Ramos (cell line): ENCODE measurements at regions not wholly inside any gene's neighbourhood (a gene's known extent, or its start where the extent isn't known, plus 50 kb on each side); places are given as distances from the start of the nearest gene placed in this dataset.

Source experiments
- in situ Hi-C: fragments of 300-500 bp; cut with MboI; formaldehyde crosslinking; loops from one replicate; pipeline ENCODE4 v1.14.3; 2022; ENCODE audit warnings: low sequenced_read_pairs; ENCODE audit not compliant: unreplicated experiment

DNA sequence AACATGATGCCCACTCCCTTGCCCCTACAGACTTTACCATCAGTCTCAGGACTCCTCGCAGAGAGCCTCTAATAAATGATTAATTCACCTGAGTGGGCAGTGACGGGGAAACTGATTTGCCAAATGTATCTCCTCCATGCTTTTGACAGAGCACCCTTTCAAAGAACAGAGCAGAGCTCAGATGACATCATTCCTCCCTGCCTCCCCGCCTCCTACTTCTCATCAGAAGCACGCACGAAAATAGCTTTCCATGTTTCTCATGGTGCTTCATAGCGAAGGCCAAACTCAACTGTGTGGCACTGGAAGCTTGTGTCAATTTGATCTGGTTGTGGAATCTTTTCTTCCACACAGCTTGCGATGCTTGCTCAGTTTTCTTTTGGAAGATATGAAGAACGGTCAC is 442.5 kb downstream of the RPS24 start:
- in situ Hi-C loops = no loop called here

DNA sequence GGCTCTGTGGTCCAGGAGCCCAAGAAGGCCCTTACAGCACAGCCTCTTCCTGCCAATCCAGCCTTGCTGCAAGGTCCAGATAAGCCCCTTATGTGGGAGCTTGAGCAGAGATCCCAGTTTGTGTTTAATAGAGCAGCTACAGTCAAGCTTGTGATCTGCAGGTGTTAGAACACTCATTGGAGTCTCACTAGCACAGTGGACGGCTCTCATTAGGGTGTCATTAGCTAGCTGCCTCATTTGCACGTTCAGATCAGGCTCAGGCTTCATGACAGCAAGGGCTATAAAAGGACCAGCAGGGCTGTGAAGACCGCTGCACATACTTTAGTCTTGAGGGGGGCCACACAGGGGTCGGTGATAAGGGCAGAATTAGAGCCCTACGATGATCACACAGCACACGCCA is 443.2 kb downstream of the RPS24 start:
- in situ Hi-C loops = no loop called here

DNA sequence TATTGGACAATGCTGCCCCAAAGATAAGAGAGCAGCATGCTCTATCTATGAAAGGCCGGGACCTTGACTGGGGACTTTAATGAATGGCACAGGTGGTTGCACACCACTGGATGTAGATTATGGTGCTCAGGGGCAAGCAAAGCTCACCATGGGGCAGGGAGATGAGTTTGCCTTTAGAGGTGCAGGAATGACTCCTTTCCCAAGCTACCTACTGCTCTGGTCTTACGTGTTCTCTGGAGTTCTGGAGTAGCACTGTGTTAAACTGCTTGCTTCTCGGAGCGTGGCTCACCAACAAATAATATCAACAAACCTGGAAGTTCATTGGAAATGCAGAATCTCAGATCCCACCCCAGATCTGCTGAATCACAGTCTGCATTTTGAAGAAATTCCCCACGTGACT is 445.3 kb downstream of the RPS24 start:
- in situ Hi-C loops = no loop called here

DNA sequence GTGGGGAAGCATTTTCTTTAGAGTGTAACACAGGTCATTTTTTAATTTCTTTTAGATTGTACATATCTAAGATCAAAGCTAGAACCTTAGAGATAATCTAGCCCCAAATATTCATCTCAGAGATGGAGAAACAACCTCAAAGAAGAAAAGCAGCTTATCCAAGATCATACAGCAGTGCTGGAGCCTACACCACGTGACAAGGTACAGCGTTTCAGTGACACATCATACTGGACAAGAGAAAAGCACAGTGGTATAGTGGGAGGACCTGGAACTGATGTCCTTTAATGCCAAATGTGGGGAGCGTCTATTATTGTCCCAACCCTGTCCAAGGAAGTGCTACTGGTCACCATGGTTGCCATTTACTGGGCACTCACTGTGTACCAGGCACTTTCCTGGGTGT is 445.8 kb downstream of the RPS24 start:
- in situ Hi-C loops = no loop called here

DNA sequence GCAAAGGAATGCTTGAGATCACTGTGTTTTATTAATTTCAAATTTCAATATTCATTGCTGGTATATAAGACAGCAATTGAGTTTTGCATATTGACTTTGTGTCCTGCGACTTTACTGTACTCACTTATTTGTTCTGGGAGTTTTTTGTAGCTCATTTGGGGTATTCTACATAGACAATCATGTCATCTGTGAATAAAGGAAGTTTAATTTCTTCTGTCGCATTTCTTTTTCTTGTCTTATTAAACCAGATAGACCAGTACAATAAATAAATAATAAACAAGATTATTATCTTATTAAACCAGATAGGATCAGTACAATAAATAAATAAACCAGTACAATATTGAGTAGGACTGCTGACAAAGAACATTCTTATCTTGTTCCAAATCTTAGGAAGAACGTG is 448.2 kb downstream of the RPS24 start:
- in situ Hi-C loops = no loop called here

DNA sequence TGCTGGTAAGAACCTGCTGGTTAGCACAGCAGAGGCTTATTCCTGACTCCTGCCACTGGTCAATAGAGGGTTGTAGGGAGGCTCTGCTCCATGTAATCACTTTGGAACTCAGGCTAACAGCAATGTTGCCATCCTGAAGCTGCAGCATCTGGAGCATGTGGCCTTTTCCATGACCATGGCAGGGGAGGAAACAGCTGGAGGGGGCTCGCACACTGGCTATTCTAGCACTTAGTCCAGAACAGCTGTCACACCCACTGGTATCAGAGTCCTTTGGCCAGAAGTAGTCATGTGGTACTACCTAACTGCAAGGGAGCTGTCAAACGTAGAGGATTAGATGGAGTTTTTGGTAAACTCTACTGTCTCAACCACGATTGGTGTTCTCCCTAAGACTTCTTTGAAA is 450.0 kb downstream of the RPS24 start:
- in situ Hi-C loops = no loop called here

DNA sequence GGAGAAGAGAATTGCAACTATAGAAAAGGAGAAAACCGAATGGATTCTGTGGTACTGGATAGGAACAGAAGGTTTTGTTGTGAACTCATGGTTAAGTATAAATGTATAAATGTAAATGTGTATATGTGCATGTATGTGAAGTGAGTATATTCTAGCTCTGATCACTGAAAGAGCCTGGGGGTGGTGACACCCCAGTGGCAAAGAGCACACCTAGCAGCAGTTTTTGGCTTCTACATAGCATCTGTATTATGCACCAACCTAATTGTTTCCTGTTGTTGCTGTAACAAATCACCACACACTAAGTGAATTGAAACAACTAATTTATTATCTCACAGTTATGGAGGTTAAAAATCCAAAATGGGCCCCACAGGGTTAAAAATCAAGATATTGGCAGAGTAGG is 455.4 kb downstream of the RPS24 start:
- in situ Hi-C loops = no loop called here

DNA sequence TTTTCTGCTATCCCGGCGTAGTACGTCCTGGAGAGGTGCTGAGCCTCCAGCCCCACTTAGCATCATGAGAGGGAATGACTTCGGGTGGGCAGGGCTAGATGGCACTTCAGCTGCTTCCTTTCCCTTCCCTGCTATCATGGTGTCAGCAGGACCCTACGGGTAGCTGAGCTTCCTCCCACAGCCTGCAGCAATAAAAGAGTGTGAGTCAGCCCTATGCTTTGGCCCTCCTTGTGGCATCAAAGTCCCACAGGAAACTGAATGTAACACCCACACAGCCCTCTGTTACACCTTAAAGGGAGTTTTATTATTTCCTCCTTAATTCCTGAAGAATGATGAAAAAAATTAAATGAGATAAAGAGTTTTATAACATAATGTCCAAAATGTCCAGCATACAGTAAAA is 458.1 kb downstream of the RPS24 start:
- in situ Hi-C loops = no loop called here

DNA sequence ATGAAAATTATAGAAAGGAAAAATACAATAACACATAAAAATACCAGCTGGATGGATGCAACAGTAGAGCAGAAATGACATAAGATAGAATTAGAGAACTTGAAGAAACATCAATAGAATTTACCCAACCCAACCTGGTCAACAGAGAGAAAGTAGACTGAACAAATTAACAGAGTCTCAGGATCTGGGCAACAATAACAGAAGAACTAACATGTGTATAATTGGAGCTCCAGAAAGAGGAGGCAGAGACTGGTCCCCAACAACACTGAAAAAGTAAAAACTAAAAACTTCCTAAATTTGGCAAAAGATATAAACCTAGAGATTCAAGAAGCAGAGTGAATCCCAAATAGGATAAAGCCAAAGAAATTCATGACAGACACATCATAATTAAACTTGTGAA is 458.8 kb downstream of the RPS24 start:
- in situ Hi-C loops = no loop called here

DNA sequence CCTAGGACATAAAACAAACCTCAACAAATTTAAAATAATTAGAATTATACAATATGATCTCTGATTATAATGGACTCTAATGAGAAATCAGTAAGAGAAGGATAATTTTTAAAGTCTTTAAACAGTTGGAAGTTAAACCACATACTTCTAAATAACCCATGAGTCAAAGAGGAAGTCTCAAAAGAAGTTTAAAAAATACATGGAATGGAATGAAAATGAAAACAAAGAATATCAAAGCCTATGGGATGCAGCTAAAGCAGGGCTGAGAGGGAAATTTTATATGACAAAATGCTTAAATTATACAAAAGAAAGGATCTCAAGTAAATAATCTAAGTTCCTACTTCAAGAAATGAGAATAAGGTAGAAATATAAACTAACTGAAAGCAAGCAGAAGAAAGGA is 460.5 kb downstream of the RPS24 start:
- in situ Hi-C loops = no loop called here

DNA sequence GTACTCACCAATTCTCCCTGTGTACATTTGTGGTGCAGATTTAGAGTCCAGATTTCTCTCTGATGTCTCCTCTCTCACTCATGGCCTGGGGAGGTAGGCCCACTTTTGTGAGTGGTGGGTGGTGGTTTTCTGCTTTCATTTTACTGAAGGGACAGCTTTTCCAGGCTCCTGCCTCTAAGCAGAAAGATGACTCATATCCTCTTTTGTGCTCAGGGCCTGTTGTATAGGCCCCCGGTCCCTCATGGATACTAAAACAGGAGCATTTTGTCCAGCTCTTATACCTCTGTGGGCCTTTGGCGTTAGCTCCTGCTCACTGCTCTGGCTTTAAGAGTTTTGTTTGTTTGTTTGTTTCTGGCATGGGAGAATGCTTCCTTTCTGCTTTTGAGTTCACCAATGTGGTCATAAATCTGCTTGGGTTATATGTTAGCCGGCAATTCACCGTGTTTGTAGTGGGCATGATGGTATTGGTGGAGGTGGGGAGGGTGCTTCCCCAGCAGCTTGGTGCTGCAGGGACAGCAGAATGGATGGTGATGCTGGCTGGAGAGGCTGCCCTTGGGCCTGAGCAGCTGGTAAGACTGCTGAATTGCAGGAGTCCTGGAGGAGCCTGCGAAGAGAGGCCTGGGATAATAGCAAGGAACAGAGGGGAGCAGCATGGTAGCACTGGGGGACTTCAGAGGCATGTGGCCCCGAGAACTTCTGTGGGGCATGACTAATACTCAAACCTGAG is 468.7 kb downstream of the RPS24 start:
- in situ Hi-C loops = no loop called here

DNA sequence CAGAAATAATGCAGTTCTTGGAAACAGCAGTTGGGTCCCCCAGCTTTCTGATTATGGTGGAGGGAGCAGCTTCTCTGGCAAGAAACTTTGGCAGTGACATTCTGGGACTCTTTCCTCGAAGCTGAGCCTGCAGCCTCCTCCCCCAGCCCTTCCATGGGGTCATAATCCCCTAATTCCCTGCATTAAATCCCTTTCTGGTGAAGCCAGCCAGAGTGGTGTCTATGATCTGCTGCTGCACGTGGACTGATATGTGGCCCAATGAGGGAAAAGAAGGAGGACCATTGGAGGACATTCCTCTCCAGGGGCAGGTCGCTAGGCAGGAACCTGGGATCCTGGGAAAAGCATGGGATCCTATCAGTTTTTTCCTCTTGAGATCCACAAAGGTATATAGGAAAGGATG is 470.5 kb downstream of the RPS24 start:
- in situ Hi-C loops = no loop called here

DNA sequence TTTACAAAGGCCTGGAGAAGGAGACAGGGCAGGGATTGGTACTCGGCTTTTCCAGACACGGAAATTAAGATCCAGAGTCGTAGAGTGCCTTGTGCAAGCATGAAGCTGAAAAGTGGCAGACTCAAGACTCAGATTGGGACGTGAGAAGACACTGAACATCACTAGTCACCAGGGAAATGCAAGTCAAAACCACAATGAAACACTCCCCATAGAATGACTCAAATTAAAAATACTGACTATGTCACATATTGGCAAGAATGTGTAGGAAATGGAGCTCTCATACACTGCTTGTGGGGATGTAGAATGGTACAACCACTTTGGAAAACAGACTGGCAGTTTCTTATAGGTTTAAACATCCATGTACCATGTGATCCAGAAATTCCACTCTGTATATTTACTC is 472.0 kb downstream of the RPS24 start:
- in situ Hi-C loops = no loop called here

DNA sequence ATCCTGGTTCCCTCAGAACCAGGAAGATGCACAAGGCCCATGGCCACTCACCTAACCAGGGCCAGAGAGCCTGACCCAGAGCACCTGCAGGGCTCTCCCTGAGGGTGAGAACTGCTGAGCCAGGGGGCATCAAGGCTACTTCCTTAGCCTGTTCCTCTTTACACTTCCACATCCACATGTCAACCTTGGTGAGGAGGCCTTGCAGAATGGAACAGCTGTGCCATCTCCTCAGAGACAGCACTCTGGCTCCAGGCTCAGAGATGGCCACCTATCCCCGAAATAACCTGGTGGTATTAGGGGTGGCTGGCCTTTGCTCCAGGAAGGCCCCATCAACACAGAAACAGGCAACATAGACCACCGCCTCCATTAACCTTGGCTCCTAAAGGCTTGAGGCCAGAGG is 473.0 kb downstream of the RPS24 start:
- in situ Hi-C loops = no loop called here

DNA sequence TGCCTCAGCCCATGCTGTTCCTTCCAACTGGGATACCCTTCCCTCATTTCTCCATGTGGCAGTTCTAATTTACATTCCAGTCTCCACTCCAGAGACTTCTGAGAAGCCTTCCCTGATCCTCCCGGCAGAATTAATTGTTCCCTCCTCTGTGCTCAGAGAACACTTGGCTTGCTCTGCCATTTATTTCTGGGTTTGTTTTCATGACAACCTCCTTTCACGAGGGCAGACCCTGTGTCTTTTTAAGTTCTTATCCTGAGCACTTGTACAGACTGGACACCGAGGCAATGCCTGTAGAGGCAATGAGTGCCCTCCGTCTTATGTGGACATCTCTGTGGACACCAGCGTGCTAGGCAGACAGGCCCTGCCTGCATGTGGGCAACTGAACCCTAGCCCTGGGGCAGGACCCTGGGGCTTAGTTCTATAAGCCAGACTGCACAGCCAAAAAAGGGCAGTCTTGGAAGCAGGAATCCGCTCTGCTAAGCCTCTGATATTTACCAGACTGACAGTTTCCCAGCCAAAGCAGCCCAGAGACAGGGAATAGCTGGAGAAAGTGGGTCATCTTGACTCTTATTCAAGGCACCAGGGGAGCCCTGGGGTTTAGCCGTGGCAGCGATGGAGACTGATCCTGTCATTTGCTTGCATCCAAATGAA is 474.0 kb downstream of the RPS24 start:
- in situ Hi-C loops = no loop called here

DNA sequence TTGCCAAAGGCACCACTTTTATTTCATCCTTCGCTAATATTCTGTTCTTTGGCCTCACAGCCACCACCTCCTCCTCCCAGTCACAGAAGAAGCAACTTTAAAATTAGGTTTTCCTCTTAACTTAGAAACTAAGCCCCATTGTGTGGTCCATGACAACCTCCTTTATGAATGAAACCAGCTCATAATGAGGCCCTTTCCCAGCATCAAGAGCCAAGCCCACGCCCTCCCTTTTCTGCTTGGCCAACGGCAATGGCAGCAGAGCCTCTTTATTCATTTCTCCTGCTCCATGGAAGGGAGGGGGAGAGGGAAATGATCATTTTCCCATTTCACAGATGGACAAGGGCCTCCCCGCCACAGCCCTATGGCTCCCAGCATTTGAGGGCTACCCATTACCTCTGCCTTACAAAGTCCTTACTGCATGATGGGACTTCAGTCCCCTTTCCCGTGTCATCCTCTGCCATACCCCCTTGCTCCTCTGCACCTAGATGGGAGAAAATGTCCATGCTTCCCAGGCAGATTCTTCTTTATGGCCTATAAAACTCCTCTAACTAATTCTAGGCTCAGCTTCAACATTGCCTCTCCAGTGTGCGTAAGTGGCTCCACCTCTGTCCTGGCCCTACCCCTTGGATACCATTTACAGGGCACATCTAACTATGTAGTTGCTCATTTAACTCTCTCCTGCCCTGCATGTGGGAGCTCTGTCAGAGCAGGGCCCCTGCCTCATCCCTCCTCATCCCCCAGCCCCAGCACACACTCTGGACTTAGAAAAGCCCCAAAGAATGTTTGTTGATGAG is 475.5 kb downstream of the RPS24 start:
- in situ Hi-C loops = no loop called here

DNA sequence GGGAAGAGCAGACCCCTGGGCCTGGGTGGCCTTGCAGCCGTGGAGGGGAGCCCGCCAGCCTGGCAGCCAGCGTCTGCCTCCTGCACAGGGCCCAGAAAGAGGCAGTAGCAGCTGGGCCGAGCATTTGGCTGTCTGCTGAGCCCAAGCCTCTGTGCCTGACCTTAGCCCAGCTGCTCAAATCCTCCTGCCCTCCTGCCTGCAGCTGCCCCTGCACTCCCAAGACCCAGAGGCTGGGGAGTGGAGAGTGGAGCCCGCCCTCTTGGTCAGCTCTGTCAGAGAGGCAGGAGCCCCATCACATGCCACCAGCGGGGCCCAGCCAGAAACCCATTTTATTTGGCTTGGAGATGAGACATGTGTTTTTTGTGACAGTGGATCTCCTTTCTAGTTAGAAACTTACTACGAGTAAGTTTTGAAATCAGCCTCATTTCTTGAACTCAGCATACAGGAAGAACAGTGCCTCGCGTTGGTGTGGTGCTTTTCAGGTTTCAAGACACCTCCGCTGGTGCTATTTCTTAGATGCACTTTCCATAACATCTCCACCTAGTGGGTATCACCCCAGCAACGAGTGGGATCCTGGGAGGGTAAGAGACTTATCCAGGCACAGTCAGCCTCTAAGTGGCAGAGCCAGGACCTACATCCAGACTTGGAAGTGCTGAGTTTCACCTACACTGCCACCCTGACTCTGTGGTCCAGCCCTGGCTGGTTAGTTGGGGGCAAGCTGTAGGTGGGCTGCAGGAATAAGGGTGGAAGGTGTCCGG is 477.1 kb downstream of the RPS24 start:
- in situ Hi-C loops = no loop called here

DNA sequence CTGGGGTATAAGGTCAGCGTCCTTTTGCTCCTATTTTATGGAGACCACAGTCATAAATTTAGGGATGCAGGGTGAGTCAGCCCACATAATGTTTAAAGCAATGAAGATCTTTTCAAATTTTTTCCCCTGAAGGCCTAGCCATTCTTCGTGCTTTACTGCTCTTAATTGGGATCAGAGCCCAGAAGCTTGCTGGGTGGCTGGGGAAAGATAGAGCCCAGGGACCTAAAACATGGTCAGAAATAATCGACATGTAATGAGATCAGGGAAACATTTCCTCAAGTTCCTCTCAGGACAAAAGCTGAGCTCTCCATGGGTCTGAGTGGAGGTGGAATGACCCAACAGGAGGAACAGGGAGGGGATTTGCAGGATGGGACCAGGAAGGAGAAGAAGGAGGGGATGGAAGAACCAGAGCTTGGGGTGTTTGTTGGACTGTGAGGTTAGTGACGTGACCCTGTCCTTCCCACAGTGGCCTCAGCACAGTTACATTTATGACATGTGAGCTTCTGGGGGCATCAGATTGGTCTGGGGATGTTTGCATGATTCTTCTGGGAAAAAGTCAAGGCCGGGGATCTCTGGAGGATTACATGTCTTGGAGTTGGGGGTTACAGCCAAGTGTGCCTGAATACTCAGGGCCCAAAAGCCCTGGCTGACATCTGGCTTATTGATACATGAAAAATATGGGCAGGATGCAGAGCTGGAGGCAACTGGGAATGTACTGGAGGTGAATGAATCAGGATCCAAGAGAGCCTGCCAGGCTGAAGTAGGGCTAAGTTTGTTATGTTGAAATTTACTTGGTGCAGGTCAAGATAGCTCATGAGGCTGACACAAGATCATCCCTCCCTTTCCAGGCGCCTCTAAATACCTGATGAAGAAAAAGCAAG is 477.9 kb downstream of the RPS24 start:
- in situ Hi-C loops = no loop called here

DNA sequence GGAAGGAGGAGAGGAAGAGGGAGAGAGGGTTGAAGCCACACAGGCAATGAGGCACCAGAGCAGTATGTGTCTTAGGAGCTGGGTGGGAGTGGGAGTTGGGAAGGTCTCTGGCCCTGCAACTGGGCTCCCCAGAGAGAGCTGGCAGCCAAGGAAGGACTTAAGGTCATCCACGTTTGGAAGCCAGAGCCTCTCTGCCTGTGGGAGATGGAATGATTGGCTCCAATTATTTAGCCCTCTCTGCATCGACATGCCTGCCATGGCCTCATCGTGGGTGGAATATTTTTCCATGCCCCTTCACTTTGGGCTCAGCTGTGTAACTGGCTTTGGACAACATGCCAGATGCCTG is 478.5 kb downstream of the RPS24 start:
- in situ Hi-C loops = no loop called here

DNA sequence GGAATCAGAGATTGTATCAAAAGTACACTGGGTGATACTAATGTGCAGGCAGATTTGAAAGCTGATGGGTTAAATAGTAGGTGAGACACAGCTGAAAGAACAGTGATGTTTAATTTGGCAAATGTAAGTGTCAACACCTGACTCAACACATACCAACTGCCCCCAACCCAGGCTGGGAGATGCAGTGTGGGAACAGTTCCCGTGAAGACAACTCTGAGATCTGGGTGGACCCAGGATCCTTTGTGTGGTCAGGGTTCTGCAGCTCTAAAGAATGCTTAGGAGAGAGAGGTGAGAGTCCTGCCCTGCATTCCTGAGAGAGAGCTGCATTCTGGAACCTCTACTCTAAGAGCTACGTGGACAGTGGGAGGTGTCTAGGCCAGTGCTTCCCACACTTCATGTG is 479.7 kb downstream of the RPS24 start:
- in situ Hi-C loops = no loop called here
